ENCODE measurements at regions not wholly inside any gene's neighbourhood (a gene's known extent, or its start where the extent isn't known, plus 50 kb on each side); places are given as distances from the start of the nearest gene placed in this dataset.

GRCh38 chr2:42927334-42928160 is 135.2 kb upstream of the HAAO start:
- DNase-seq (ENCODE audit: low read depth, low spot score) = no peak
- H3K36me3 ChIP-seq (ENCODE audit: insufficient read depth, low read length) = no peaks in the 10 kb centered on the region
- H3K4me3 ChIP-seq = no peak overlapping the region
- no peak overlapping the region for H3K9ac ChIP-seq (ENCODE audit: insufficient read length)
- H3K9me3 ChIP-seq (ENCODE audit: low read depth, low read length) = no peaks in the 10 kb centered on the region
- H3K27ac ChIP-seq = no peak overlapping the region
- TF ChIP-seq POLR2AphosphoS5 (IDR thresholded peaks at IDR 0.05; ENCODE audit: borderline replicate concordance, low read depth, low read length) = no peak
- no peak for TF ChIP-seq EZH2 (IDR thresholded peaks at IDR 0.05)
- TF ChIP-seq FOXP2 (optimal IDR thresholded peaks at IDR 0.05; ENCODE audit: control extremely low read depth, extremely low read length, insufficient read depth) = no peak

GRCh38 chr2:42926434-42927333 is 134.3 kb upstream of the HAAO start:
- no peak for TF ChIP-seq POLR2AphosphoS5 (IDR thresholded peaks at IDR 0.05; ENCODE audit: borderline replicate concordance, low read depth, low read length)
- TF ChIP-seq FOXP2 (optimal IDR thresholded peaks at IDR 0.05; ENCODE audit: control extremely low read depth, extremely low read length, insufficient read depth) = no peak
- no peak for TF ChIP-seq EZH2 (IDR thresholded peaks at IDR 0.05)
- H3K27ac ChIP-seq = no peak overlapping the region
- H3K4me3 ChIP-seq = no peak overlapping the region

GRCh38 chr2:42925742-42926433 is 133.5 kb upstream of the HAAO start:
- TF ChIP-seq FOXP2 (optimal IDR thresholded peaks at IDR 0.05; ENCODE audit: control extremely low read depth, extremely low read length, insufficient read depth) (no peak), POLR2AphosphoS5 (IDR thresholded peaks at IDR 0.05; ENCODE audit: borderline replicate concordance, low read depth, low read length) (no peak), EZH2 (IDR thresholded peaks at IDR 0.05) (no peak)
- H3K27ac ChIP-seq = no peak overlapping the region
- H3K4me3 ChIP-seq = no peak overlapping the region
- H3K9me3 ChIP-seq (ENCODE audit: low read depth, low read length) = no peaks in the 10 kb centered on the region
- H3K36me3 ChIP-seq (ENCODE audit: insufficient read depth, low read length) = no peaks in the 10 kb centered on the region
- no peak overlapping the region for H3K9ac ChIP-seq (ENCODE audit: insufficient read length)
- no peak for DNase-seq (ENCODE audit: low read depth, low spot score)

More at GRCh38 chr2:42926434-42927333, 134.3 kb upstream of the HAAO start:
- no peak for DNase-seq (ENCODE audit: low read depth, low spot score)
- H3K36me3 ChIP-seq (ENCODE audit: insufficient read depth, low read length) = no peaks in the 10 kb centered on the region
- no peaks in the 10 kb centered on the region for H3K9me3 ChIP-seq (ENCODE audit: low read depth, low read length)
- no peak overlapping the region for H3K9ac ChIP-seq (ENCODE audit: insufficient read length)

GRCh38 chr2:42924418-42924886 is 132.1 kb upstream of the HAAO start:
- TF ChIP-seq EZH2 (IDR thresholded peaks at IDR 0.05) (no peak), FOXP2 (optimal IDR thresholded peaks at IDR 0.05; ENCODE audit: control extremely low read depth, extremely low read length, insufficient read depth) (no peak), POLR2AphosphoS5 (IDR thresholded peaks at IDR 0.05; ENCODE audit: borderline replicate concordance, low read depth, low read length) (no peak)
- H3K4me3 ChIP-seq = no peak overlapping the region

GRCh38 chr2:42923580-42924417 is 131.4 kb upstream of the HAAO start:
- Histone ChIP-seq H3K27ac (peak overlapping the region; percentile 85), H3K9ac (ENCODE audit: insufficient read length) (no peak overlapping the region), H3K4me3 (no peak overlapping the region), H3K36me3 (ENCODE audit: insufficient read depth, low read length) (no peaks in the 10 kb centered on the region), H3K9me3 (ENCODE audit: low read depth, low read length) (no peaks in the 10 kb centered on the region)
- TF ChIP-seq FOXP2 (optimal IDR thresholded peaks at IDR 0.05; ENCODE audit: control extremely low read depth, extremely low read length, insufficient read depth) (no peak), POLR2AphosphoS5 (IDR thresholded peaks at IDR 0.05; ENCODE audit: borderline replicate concordance, low read depth, low read length) (no peak), EZH2 (IDR thresholded peaks at IDR 0.05) (no peak)
- DNase-seq (ENCODE audit: low read depth, low spot score) = peak; percentile 16

More at GRCh38 chr2:42924418-42924886, 132.1 kb upstream of the HAAO start:
- H3K9me3 ChIP-seq (ENCODE audit: low read depth, low read length) = no peaks in the 10 kb centered on the region
- no peaks in the 10 kb centered on the region for H3K36me3 ChIP-seq (ENCODE audit: insufficient read depth, low read length)
- peak overlapping the region; percentile 41 for H3K9ac ChIP-seq (ENCODE audit: insufficient read length)
- peak overlapping the region; percentile 85 for H3K27ac ChIP-seq
- DNase-seq (ENCODE audit: low read depth, low spot score) = no peak

- Histone ChIP-seq H3K36me3 (ENCODE audit: insufficient read depth, low read length) (no peaks in the 10 kb centered on the region), H3K4me3 (no peak overlapping the region), H3K9me3 (ENCODE audit: low read depth, low read length) (no peaks in the 10 kb centered on the region), H3K9ac (ENCODE audit: insufficient read length) (no peak overlapping the region), H3K27ac (no peak overlapping the region)
- TF ChIP-seq EZH2 (IDR thresholded peaks at IDR 0.05) = no peak
- no peak for TF ChIP-seq FOXP2 (optimal IDR thresholded peaks at IDR 0.05; ENCODE audit: control extremely low read depth, extremely low read length, insufficient read depth)
- TF ChIP-seq POLR2AphosphoS5 (IDR thresholded peaks at IDR 0.05; ENCODE audit: borderline replicate concordance, low read depth, low read length) = no peak
- DNase-seq (ENCODE audit: low read depth, low spot score) = no peak
Measured at GRCh38 chr2:42922790-42923579, 130.6 kb upstream of the HAAO start.

Data from SK-N-MC (cell line).